ENCODE measurements at regions not wholly inside any gene's neighbourhood (a gene's known extent, or its start where the extent isn't known, plus 50 kb on each side); places are given as distances from the start of the nearest gene placed in this dataset.

DNA sequence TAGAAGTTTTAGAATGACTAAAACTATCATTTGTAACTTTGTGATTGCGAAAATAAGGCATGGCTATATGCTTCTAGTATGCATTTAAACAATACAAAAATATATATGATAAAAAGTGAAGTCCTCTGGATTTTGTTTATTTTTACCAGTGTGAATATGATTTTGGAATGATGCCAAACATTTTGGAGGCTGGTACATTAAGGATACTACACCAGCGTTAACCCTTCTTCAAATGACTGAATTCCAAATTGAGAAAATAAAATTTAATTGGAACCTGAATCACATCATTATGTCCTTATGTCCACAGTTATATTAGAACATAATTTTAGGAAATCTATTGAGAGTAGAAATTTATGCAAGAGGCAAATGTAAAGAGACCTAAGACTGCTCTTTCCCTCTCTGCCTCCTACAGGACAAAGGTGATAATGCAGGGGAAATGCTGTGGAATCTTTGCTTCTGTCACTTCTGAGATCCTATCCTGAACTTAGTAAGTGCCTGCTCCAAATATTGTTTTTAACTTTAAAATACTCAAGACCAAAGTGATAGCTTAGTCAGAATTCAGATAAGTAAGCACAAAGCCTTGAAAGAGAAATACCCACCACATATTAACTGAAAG lies 121.1 kb upstream of the NANOGP8 start:
- TF ChIP-seq EZH2 (IDR thresholded peaks at IDR 0.05; ENCODE audit: insufficient read depth, poor library complexity, severe bottlenecking) (no peak), EZH2phosphoT487 (IDR thresholded peaks at IDR 0.05; ENCODE audit: insufficient read depth, low read depth) (no peak)

Data from GM23248 (cell line).